SK-N-MC (cell line): ENCODE measurements at regions not wholly inside any gene's neighbourhood (a gene's known extent, or its start where the extent isn't known, plus 50 kb on each side); places are given as distances from the start of the nearest gene placed in this dataset.

Experiments used
- EZH2 ChIP-seq: fragments of 200-600 bp; sonication (generic); IDR thresholded peaks from one replicate; pipeline ENCODE4 v1.6.1; 2017; ENCODE audit warnings: antibody characterized with exemption
- POLR2AphosphoS5 ChIP-seq: IDR thresholded peaks from 2 replicates; pipeline ENCODE4 v1.6.1; 2012; ENCODE audit warnings: mild to moderate bottlenecking, low read depth, low read length, borderline replicate concordance

GRCh38 chr3:150062492-150062891 lies 91.8 kb upstream of the PFN2 start:
- TF ChIP-seq POLR2AphosphoS5, result no peak
- TF ChIP-seq EZH2, result no peak
